Breast epithelium (tissue), 4 donors: ENCODE measurements at regions not wholly inside any gene's neighbourhood (a gene's known extent, or its start where the extent isn't known, plus 50 kb on each side); places are given as distances from the start of the nearest gene placed in this dataset.

Experiments
- DNase-seq, 2 donors: peaks; one replicate each; pipeline ENCODE4 v3.0.0-alpha.2; 2019; ENCODE audit warnings: low spot score in 2 of 2
- H3K27ac ChIP-seq, 2 donors: fragments of 200-600 bp; sonication (generic) in 1 of 2; one replicate each; pipeline ENCODE4 v1.5.1; 2016 to 2019; ENCODE audit warnings: mild to moderate bottlenecking in 1 of 2
- H3K27me3 ChIP-seq, 2 donors: fragments of 200-600 bp; sonication (generic) in 1 of 2; one replicate each; pipeline versions ENCODE4 v1.5.1 to v1.6.0; 2017 to 2019; ENCODE audit warnings: control low read depth in 1 of 2, mild to moderate bottlenecking in 1 of 2
- H3K36me3 ChIP-seq: fragments of 200-600 bp; one replicate; pipeline ENCODE4 v1.5.1; 2019
- H3K4me1 ChIP-seq, 2 donors: fragments of 200-600 bp; sonication (generic); one replicate each; pipeline ENCODE4 v1.5.1; 2016 to 2019; ENCODE audit warnings: control low read depth in 1 of 2
- H3K4me3 ChIP-seq, 3 donors: fragments of 200-600 bp; sonication (generic); 1 replicate in 2 of 3; 2 replicates in 1 of 3; pipeline ENCODE4 v1.5.1; 2016 to 2019; ENCODE audit warnings: mild to moderate bottlenecking in 3 of 3, moderate library complexity in 2 of 3
- H3K9me3 ChIP-seq, 2 donors: fragments of 200-600 bp; sonication (generic) in 1 of 2; one replicate each; pipeline ENCODE4 v1.5.1; 2016 to 2019; ENCODE audit warnings: control low read depth in 1 of 2
- POLR2A ChIP-seq: fragments of 450-650 bp; IDR thresholded peaks from one replicate; pipeline ENCODE4 v1.6.1; 2016; ENCODE audit warnings: antibody characterized with exemption, mild to moderate bottlenecking, moderate library complexity
- POLR2AphosphoS5 ChIP-seq, 3 donors: sonication (generic); formaldehyde crosslinking; IDR thresholded peaks; one replicate each; pipeline ENCODE4 v1.6.1; 2017; ENCODE audit warnings: antibody characterized with exemption in 3 of 3
- intact Hi-C: fragments of 100-400 bp; cut with DNase I; formaldehyde crosslinking; loops from one replicate; pipeline ENCODE4 v1.15.1; 2023; ENCODE audit warnings: low total_unique reads
- TF ChIP-seq, protein P1 (sequence below), 3 donors: fragments of 450-650 bp; IDR thresholded peaks; one replicate each; pipeline ENCODE4 v1.5.1; 2016 to 2017; ENCODE audit warnings: antibody characterized with exemption in 3 of 3, mild to moderate bottlenecking in 3 of 3, moderate library complexity in 3 of 3

DNA sequence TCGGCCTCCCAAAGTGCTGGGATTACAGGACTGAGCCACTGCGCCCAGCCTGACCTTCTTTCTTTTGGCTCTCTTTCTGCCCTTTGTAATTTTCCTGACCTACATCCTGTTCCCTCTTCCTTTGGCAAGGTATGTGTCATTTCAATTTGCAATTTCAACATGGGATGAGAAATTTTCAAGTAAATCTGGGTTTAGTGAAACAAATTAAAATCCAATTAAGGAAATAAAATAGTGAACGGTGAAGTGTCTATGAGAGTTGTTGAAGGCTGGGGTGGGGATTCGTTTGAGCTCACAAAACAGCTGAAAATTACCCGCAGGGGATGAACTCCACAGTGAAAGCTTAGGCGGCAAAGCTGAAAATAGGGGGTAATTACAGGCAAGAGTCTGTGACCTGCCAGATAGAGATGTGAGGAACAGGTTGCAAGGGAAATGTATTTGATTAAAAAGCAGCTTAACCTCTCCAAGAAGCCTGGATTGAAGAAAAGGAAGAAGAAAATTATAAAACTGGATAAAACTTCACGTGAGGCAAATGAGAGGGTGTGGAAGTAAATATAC lies 277.7 kb downstream of the UTP18 start:
- H3K27ac ChIP-seq = no peak overlapping the region
- H3K4me3 ChIP-seq = no peak overlapping the region
- no peaks in the 10 kb centered on the region for H3K4me1 ChIP-seq
- no peaks in the 10 kb centered on the region for H3K27me3 ChIP-seq
- DNase-seq = no peak
- TF ChIP-seq, protein P1, sequence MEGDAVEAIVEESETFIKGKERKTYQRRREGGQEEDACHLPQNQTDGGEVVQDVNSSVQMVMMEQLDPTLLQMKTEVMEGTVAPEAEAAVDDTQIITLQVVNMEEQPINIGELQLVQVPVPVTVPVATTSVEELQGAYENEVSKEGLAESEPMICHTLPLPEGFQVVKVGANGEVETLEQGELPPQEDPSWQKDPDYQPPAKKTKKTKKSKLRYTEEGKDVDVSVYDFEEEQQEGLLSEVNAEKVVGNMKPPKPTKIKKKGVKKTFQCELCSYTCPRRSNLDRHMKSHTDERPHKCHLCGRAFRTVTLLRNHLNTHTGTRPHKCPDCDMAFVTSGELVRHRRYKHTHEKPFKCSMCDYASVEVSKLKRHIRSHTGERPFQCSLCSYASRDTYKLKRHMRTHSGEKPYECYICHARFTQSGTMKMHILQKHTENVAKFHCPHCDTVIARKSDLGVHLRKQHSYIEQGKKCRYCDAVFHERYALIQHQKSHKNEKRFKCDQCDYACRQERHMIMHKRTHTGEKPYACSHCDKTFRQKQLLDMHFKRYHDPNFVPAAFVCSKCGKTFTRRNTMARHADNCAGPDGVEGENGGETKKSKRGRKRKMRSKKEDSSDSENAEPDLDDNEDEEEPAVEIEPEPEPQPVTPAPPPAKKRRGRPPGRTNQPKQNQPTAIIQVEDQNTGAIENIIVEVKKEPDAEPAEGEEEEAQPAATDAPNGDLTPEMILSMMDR (IDR thresholded peaks at IDR 0.05) = no peak
- TF ChIP-seq POLR2AphosphoS5 (IDR thresholded peaks at IDR 0.05) (no peak), POLR2A (no peak)
- intact Hi-C loops = no loop called here
- no peaks in the 10 kb centered on the region for H3K9me3 ChIP-seq
- no peaks in the 10 kb centered on the region for H3K36me3 ChIP-seq

DNA sequence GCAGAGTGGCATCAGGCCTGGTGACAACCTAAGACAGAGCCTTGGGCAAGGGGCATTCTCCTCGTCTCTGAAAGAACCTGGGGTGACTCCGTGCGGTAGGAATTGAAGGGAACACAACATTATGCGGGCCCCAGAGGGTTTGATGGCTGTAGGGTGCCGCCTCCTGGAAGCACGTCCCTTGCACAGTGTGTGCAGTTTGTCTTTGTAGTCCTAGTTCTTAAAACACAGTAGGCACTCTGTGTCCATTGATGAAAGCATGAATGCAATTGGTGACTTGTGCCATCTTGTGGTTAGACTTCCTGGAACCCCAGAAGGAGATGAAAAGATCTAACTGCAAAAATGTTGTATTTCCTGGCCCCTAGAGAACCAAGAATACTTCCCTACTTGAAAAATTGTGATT lies 279.8 kb downstream of the UTP18 start:
- intact Hi-C loops = no loop called here
- no peak for DNase-seq
- Histone ChIP-seq H3K9me3 (no peaks in the 10 kb centered on the region), H3K4me1 (no peaks in the 10 kb centered on the region), H3K27ac (no peak overlapping the region), H3K27me3 (no peaks in the 10 kb centered on the region), H3K4me3 (no peak overlapping the region), H3K36me3 (no peaks in the 10 kb centered on the region)
- TF ChIP-seq POLR2A = no peak
- TF ChIP-seq POLR2AphosphoS5 (IDR thresholded peaks at IDR 0.05) = no peak
- TF ChIP-seq, protein P1 (IDR thresholded peaks at IDR 0.05) = no peak

DNA sequence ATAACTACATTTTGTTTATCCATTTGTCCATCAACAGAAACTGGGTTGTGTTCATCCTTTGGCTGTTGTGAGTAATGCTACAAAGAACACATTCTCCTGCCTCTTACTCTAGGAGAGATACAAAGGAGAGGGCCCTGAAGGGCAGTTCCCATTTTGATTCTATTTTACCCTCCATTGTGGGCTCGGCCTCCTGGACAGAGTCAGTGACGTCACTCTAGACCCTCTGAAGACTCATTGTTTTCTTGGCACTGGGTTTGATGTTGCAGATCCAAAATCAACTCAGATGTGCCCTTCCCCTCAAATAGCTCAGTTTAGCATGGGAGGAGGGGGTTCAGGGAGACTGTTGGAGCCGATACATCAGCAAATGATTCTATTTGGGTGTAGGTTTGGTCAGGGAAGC lies 280.9 kb downstream of the UTP18 start:
- H3K27ac ChIP-seq = no peak overlapping the region
- TF ChIP-seq POLR2AphosphoS5 (IDR thresholded peaks at IDR 0.05) (no peak), POLR2A (no peak)
- TF ChIP-seq, protein P1 (IDR thresholded peaks at IDR 0.05) = no peak
- H3K36me3 ChIP-seq = no peaks in the 10 kb centered on the region
- DNase-seq = no peak
- no peaks in the 10 kb centered on the region for H3K9me3 ChIP-seq
- intact Hi-C loops = no loop called here
- no peaks in the 10 kb centered on the region for H3K4me1 ChIP-seq
- H3K27me3 ChIP-seq = no peaks in the 10 kb centered on the region
- H3K4me3 ChIP-seq = no peak overlapping the region

DNA sequence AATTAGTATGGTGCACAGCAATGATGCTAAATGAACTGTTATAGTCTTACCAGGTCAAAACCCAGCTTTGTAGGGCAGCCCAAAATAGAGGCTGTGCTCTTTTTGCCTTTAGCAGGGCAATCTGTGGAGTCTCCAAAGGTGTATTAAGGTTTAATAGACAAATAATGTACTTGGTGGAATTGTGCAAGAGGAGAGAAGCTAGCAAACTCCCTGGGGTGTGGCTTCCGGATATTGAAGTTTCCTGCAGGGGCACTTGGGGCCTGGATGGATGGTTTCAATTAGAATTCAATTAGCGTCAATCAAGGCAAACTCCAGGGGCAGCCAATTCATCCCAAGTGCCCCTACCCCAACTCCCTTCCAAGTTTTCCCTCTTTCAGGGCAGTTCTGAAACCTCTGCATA lies 285.8 kb downstream of the UTP18 start:
- Histone ChIP-seq H3K4me3 (no peak overlapping the region), H3K27ac (no peak overlapping the region), H3K4me1 (no peaks in the 10 kb centered on the region), H3K36me3 (no peaks in the 10 kb centered on the region), H3K27me3 (no peaks in the 10 kb centered on the region), H3K9me3 (no peaks in the 10 kb centered on the region)
- no peak for DNase-seq
- TF ChIP-seq POLR2A (no peak), POLR2AphosphoS5 (IDR thresholded peaks at IDR 0.05) (no peak)
- TF ChIP-seq, protein P1 (IDR thresholded peaks at IDR 0.05) = no peak
- intact Hi-C loops = no loop called here

DNA sequence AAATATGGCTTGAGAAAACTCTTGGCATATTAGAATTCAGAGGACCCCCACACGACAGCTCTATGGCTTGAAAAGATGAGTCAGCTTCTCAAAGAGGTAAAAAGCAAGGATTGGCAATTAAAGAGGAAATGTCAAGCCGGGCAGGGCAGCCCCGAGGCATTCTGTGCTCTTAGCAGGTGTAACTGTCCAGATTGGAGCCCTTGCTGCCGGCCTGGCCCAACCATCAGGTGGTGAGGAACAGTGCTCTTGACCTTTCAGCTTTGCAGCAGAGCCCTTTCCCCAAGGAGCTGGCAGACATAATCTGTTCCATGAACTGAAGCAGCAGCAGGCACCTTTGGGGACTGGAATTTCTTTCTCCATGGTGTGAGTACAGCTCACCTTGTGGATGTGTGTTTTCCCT lies 287.8 kb downstream of the UTP18 start:
- DNase-seq = no peak
- Histone ChIP-seq H3K36me3 (no peaks in the 10 kb centered on the region), H3K4me1 (no peaks in the 10 kb centered on the region), H3K9me3 (no peaks in the 10 kb centered on the region), H3K4me3 (no peak overlapping the region), H3K27me3 (no peaks in the 10 kb centered on the region), H3K27ac (no peak overlapping the region)
- intact Hi-C loops = no loop called here
- TF ChIP-seq POLR2AphosphoS5 (IDR thresholded peaks at IDR 0.05) (no peak), POLR2A (no peak)
- TF ChIP-seq, protein P1 (IDR thresholded peaks at IDR 0.05) = no peak
